ENCODE measurements at regions not wholly inside any gene's neighbourhood (a gene's known extent, or its start where the extent isn't known, plus 50 kb on each side); places are given as distances from the start of the nearest gene placed in this dataset.

DNA sequence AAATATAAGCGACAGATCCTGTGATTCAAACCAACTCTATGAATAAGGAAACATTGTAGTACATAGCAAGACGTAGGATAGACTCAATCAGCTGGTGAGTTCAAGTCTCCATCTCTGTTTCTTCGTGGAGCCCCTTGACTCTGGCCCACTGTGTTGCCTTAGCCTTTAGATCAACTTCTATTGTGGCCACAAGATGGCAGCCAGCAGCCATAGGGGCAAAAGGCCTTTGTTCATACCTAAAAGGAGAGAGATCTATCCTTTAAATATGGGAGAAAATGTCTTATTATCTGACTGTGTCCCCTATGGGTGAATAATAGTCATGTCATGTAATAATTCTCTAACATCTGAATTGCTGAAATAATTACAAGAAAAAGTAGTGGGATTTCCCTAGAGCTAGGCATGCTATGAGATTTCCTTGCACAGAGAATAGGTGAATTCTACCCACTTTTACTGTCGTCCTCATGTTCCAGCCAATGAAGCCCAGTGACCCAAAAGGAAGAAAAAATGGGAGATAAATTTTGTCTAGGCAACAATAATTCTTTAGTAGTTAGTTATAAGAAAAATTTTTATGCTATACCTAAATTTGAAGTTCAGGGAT lies 129.4 kb downstream of the PCDH20 start:
- Histone ChIP-seq H3K27ac (no peak overlapping the region), H3K4me1 (no peaks in the 10 kb centered on the region), H3K27me3 (no peaks in the 10 kb centered on the region), H3K4me3 (no peak overlapping the region), H3K36me3 (no peaks in the 10 kb centered on the region), H3K9me3 (no peaks in the 10 kb centered on the region)
- intact Hi-C loops (cut with DNase I) = no loop called here
- peak; percentile 62 for ATAC-seq
- TF ChIP-seq, protein P1, sequence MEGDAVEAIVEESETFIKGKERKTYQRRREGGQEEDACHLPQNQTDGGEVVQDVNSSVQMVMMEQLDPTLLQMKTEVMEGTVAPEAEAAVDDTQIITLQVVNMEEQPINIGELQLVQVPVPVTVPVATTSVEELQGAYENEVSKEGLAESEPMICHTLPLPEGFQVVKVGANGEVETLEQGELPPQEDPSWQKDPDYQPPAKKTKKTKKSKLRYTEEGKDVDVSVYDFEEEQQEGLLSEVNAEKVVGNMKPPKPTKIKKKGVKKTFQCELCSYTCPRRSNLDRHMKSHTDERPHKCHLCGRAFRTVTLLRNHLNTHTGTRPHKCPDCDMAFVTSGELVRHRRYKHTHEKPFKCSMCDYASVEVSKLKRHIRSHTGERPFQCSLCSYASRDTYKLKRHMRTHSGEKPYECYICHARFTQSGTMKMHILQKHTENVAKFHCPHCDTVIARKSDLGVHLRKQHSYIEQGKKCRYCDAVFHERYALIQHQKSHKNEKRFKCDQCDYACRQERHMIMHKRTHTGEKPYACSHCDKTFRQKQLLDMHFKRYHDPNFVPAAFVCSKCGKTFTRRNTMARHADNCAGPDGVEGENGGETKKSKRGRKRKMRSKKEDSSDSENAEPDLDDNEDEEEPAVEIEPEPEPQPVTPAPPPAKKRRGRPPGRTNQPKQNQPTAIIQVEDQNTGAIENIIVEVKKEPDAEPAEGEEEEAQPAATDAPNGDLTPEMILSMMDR (IDR thresholded peaks at IDR 0.05) = no peak
- DNase-seq = no peak

GRCh38 chr13:61277586-61278276 lies 137.9 kb downstream of the PCDH20 start:
- ATAC-seq = no peak
- no peak overlapping the region for H3K27ac ChIP-seq
- no peaks in the 10 kb centered on the region for H3K36me3 ChIP-seq
- H3K9me3 ChIP-seq = peaks cover 0 to 6% of the 10 kb centered on the region in 2 donors
- intact Hi-C loops (cut with DNase I) = no loop called here
- no peak overlapping the region for H3K4me3 ChIP-seq
- no peaks in the 10 kb centered on the region for H3K4me1 ChIP-seq
- TF ChIP-seq, protein P1 (IDR thresholded peaks at IDR 0.05) = no peak
- H3K27me3 ChIP-seq = no peaks in the 10 kb centered on the region
- DNase-seq = no peak

GRCh38 chr13:61277088-61277487 lies 138.6 kb downstream of the PCDH20 start:
- Histone ChIP-seq H3K4me1 (no peaks in the 10 kb centered on the region), H3K9me3 (peaks cover 0 to 10% of the 10 kb centered on the region in 2 donors), H3K4me3 (no peak overlapping the region), H3K27me3 (no peaks in the 10 kb centered on the region), H3K27ac (no peak overlapping the region), H3K36me3 (no peaks in the 10 kb centered on the region)
- TF ChIP-seq, protein P1 (IDR thresholded peaks at IDR 0.05) = no peak
- intact Hi-C loops (cut with DNase I) = no loop called here
- no peak for ATAC-seq
- no peak for DNase-seq

DNA sequence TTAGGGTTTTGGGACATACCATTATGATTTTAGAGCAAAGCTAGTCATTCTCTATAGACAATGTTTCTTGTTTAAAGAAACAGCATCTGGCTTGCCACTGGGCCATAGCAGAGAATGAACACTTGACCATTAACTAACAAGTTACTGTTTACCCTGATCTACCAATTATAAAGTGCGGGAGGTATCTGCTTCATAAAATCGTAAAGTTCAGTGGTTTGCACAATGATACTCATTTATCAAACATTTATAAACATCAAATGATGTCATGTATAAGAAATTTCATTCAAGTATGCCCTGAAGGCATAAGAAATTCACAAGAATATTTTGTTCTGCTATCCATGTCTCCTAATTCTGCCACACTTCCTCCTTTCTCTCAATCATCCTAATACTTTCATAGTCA lies 139.2 kb downstream of the PCDH20 start:
- Histone ChIP-seq H3K4me3 (no peak overlapping the region), H3K9me3 (peaks cover 0 to 14% of the 10 kb centered on the region in 2 donors), H3K27me3 (no peaks in the 10 kb centered on the region), H3K27ac (no peak overlapping the region), H3K4me1 (no peaks in the 10 kb centered on the region), H3K36me3 (no peaks in the 10 kb centered on the region)
- DNase-seq = no peak
- no peak for ATAC-seq
- intact Hi-C loops (cut with DNase I) = no loop called here
- TF ChIP-seq, protein P1 (IDR thresholded peaks at IDR 0.05) = no peak

- H3K9me3 ChIP-seq = peaks cover 0 to 18% of the 10 kb centered on the region in 2 donors
- ATAC-seq = no peak
- no peak overlapping the region for H3K4me3 ChIP-seq
- DNase-seq = no peak
- no peaks in the 10 kb centered on the region for H3K36me3 ChIP-seq
- H3K4me1 ChIP-seq = no peaks in the 10 kb centered on the region
- intact Hi-C loops (cut with DNase I) = no loop called here
- TF ChIP-seq, protein P1 (IDR thresholded peaks at IDR 0.05) = no peak
- H3K27ac ChIP-seq = no peak overlapping the region
- H3K27me3 ChIP-seq = no peaks in the 10 kb centered on the region
These were observed 139.9 kb downstream of the PCDH20 start for GRCh38 chr13:61275736-61276135.

All from left lung (tissue), 4 donors.